ENCODE measurements at regions not wholly inside any gene's neighbourhood (a gene's known extent, or its start where the extent isn't known, plus 50 kb on each side); places are given as distances from the start of the nearest gene placed in this dataset.

DNA sequence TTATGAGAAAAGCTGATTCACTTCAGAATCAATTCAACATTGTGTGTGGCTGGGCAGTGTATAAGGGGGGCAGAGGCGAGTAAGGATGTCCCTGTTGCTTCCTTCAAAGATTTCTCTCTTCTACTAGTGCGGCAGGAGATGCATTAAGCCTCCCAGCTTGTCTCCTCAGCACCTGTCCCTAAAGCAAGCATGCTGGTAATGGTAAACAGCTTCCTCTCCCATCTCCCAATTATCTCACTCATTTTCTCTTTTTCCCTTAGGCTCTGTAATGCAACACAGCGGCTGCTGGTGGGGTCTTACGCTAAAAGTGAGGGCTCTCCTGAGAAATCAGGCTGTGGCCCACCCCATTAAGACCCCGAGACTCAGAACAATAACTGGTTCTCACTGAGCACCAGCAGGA, 306.4 kb upstream of the ROPN1 start:
- Mint-ChIP-seq H3K4me1 (no peaks in the 10 kb centered on the region), H3K27ac (no peak overlapping the region), H3K4me3 (no peak overlapping the region), H3K27me3 (peaks cover 3 to 19% of the 10 kb centered on the region in 2 donors), H3K36me3 (no peaks in the 10 kb centered on the region), H3K9me3 (no peaks in the 10 kb centered on the region)
- Histone ChIP-seq H3K27me3 (replicated peaks in 1 of 2; ENCODE audit: control insufficient read depth in 2 of 2, extremely low read depth in 1 of 2, insufficient read depth in 2 of 2, low read length in 1 of 2) (peaks cover 0 to 13% of the 10 kb centered on the region in 2 experiments), H3K27ac (ENCODE audit: low read length) (no peak overlapping the region), H3K9me3 (no peaks in the 10 kb centered on the region), H3K4me3 (ENCODE audit: control insufficient read depth in 1 of 2, extremely low read depth in 1 of 2, low read length in 1 of 2) (no peak overlapping the region), H3K36me3 (ENCODE audit: control insufficient read depth in 2 of 2, extremely low read depth in 1 of 2, insufficient read depth in 1 of 2, low read length in 1 of 2) (no peaks in the 10 kb centered on the region), H3K4me1 (ENCODE audit: control insufficient read depth in 1 of 2, extremely low read depth in 1 of 2, insufficient read depth in 2 of 2, low read length in 2 of 2) (no peaks in the 10 kb centered on the region)
- no peak for DNase-seq
- 68% methylated on average over 3 of the region's 5 CpGs for WGBS (ENCODE audit: insufficient coverage)
- POLR2A ChIA-PET, result no interaction called here
- CTCF ChIA-PET, result no interaction called here
- no peak for ATAC-seq (replicated peaks in 1 of 4)

DNA sequence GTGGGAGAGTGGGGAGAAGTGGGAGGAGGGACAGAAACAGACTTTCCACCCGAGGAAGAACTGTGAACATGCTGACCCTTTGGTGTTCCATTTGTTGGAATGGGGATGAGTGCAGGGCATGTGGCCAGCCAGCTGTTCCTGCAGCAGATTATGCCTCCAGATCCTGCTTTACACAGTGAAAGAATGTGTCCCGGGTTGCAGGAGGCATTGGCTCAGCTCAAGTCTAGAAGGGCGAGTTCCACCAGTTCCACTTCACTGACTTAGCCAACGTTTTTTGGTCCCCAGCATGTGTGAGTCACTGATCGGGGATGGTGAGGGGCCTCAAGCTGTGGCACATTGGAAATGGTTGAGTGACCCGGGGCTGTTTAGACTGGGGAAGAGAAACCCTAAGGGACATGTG, 307.0 kb upstream of the ROPN1 start:
- Mint-ChIP-seq H3K4me1 (no peaks in the 10 kb centered on the region), H3K27me3 (peaks cover 4 to 19% of the 10 kb centered on the region in 2 donors), H3K36me3 (no peaks in the 10 kb centered on the region), H3K27ac (no peak overlapping the region), H3K4me3 (no peak overlapping the region), H3K9me3 (no peaks in the 10 kb centered on the region)
- H3K9me3 ChIP-seq, result no peaks in the 10 kb centered on the region
- no peak overlapping the region for H3K4me3 ChIP-seq (ENCODE audit: control insufficient read depth in 1 of 2, extremely low read depth in 1 of 2, low read length in 1 of 2)
- ATAC-seq (replicated peaks in 1 of 4), result no peak
- ChIA-PET POLR2A (no interaction called here), CTCF (no interaction called here)
- H3K4me1 ChIP-seq (ENCODE audit: control insufficient read depth in 1 of 2, extremely low read depth in 1 of 2, insufficient read depth in 2 of 2, low read length in 2 of 2), result no peaks in the 10 kb centered on the region
- H3K27ac ChIP-seq (ENCODE audit: low read length), result no peak overlapping the region
- DNase-seq, result no peak
- WGBS (ENCODE audit: insufficient coverage), result 68% methylated on average over 5 of the region's 6 CpGs
- H3K27me3 ChIP-seq (replicated peaks in 1 of 2; ENCODE audit: control insufficient read depth in 2 of 2, extremely low read depth in 1 of 2, insufficient read depth in 2 of 2, low read length in 1 of 2), result peaks cover 0 to 13% of the 10 kb centered on the region in 2 experiments
- no peaks in the 10 kb centered on the region for H3K36me3 ChIP-seq (ENCODE audit: control insufficient read depth in 2 of 2, extremely low read depth in 1 of 2, insufficient read depth in 1 of 2, low read length in 1 of 2)

DNA sequence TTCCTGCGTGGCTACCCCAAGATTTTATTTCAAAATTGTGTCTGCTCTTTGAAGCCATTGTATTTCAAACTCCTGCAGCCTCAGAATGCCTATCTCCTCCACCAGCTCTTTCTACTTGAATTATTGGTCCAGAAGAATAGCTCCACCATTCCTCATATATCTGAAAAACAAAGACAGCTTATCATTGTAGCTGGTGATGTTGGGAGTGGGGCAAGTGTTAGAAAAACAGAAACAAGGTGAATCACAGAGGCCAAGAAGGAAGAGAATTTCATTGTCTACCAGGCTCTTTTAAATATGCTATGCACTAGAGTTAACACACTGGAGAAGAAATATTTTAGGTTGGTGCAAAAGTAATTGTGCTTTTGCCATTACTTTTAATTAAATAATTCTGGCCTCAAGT, 307.9 kb upstream of the ROPN1 start:
- Histone ChIP-seq H3K4me3 (ENCODE audit: control insufficient read depth in 1 of 2, extremely low read depth in 1 of 2, low read length in 1 of 2) (no peak overlapping the region), H3K27ac (ENCODE audit: low read length) (no peak overlapping the region), H3K4me1 (ENCODE audit: control insufficient read depth in 1 of 2, extremely low read depth in 1 of 2, insufficient read depth in 2 of 2, low read length in 2 of 2) (no peaks in the 10 kb centered on the region), H3K27me3 (replicated peaks in 1 of 2; ENCODE audit: control insufficient read depth in 2 of 2, extremely low read depth in 1 of 2, insufficient read depth in 2 of 2, low read length in 1 of 2) (peaks cover 0 to 13% of the 10 kb centered on the region in 2 experiments), H3K36me3 (ENCODE audit: control insufficient read depth in 2 of 2, extremely low read depth in 1 of 2, insufficient read depth in 1 of 2, low read length in 1 of 2) (no peaks in the 10 kb centered on the region), H3K9me3 (no peaks in the 10 kb centered on the region)
- Mint-ChIP-seq H3K4me1 (no peaks in the 10 kb centered on the region), H3K27me3 (peaks cover 5 to 19% of the 10 kb centered on the region in 2 donors), H3K4me3 (no peak overlapping the region), H3K9me3 (no peaks in the 10 kb centered on the region), H3K36me3 (no peaks in the 10 kb centered on the region), H3K27ac (no peak overlapping the region)
- DNase-seq (no peak), ATAC-seq (replicated peaks in 1 of 4) (no peak)
- WGBS (ENCODE audit: insufficient coverage), result no CpG with 5 or more reads among the region's 1 CpG
- CTCF ChIA-PET, result no interaction called here
- POLR2A ChIA-PET, result interaction anchor here in 1 of 2 donors (0.8 kb wide), 1 partner anchor 131 kb away, joined by 5 read pairs; no protein-coding TSS in a partner anchor

DNA sequence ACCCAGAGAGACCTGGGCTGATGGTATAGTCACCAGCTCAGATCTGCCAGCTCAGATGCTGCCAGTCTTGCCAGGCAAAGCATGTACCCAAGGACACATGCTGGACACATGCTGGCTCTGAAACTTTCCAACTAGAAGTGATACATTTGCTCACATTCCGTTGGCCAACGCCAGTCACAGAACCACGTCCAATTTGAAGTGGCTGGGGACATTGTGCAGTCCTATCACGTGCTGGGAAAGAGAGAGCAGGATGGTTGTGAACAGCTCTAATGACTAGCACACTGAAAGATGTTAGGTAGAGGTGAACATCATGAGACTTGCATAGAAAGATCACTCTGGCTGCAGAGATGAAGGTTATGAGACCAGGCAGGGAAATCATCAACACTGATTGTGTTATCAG, 308.5 kb upstream of the ROPN1 start:
- H3K36me3 Mint-ChIP-seq, result no peaks in the 10 kb centered on the region

DNA sequence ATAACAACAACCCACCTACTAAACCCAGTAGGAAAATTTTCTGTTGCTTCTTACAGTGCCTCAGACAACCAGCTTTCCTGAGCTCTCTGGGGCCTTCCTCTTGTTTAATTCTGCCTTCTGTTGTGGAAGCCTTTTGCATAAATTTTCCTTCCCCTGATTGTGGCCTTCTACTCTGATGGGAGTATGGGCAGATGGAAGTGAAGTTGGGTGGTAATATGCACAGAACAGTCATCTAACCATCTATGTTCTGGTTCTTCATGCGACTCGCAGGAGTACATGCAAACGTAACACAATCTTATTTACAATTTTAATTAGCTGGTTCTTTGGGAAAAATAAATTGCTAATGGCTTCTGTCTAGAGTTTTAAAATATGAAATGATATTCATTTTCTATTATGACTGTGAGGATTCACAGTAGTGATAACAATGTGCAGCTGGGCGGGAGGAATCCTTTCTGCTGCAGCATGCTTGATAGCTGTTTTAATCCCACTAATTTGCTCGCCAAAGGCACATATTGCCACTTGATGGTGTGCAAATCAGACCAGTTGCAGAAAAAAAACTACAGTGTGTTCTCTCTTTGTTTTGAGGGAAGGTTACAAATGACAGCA, 311.5 kb upstream of the ROPN1 start:
- peaks cover 4% of the 10 kb centered on the region for H3K9me3 ChIP-seq
- POLR2A ChIA-PET, result no interaction called here
- Mint-ChIP-seq H3K36me3 (no peaks in the 10 kb centered on the region), H3K27me3 (peaks cover 3 to 7% of the 10 kb centered on the region in 2 donors), H3K9me3 (peaks cover 8 to 17% (median 13%) of the 10 kb centered on the region in 3 donors), H3K27ac (no peak overlapping the region), H3K4me1 (no peaks in the 10 kb centered on the region), H3K4me3 (no peak overlapping the region)
- WGBS (ENCODE audit: insufficient coverage), result 80% methylated on average over 2 of the region's 5 CpGs
- no peaks in the 10 kb centered on the region for H3K4me1 ChIP-seq (ENCODE audit: control insufficient read depth in 1 of 2, extremely low read depth in 1 of 2, insufficient read depth in 2 of 2, low read length in 2 of 2)
- CTCF ChIA-PET, result no interaction called here
- no peak overlapping the region for H3K27ac ChIP-seq (ENCODE audit: low read length)
- no peak for ATAC-seq (replicated peaks in 1 of 4)
- no peak overlapping the region for H3K4me3 ChIP-seq (ENCODE audit: control insufficient read depth in 1 of 2, extremely low read depth in 1 of 2, low read length in 1 of 2)
- peaks cover 0 to 7% of the 10 kb centered on the region in 2 experiments for H3K27me3 ChIP-seq (replicated peaks in 1 of 2; ENCODE audit: control insufficient read depth in 2 of 2, extremely low read depth in 1 of 2, insufficient read depth in 2 of 2, low read length in 1 of 2)
- no peaks in the 10 kb centered on the region for H3K36me3 ChIP-seq (ENCODE audit: control insufficient read depth in 2 of 2, extremely low read depth in 1 of 2, insufficient read depth in 1 of 2, low read length in 1 of 2)
- no peak for DNase-seq

More for the DNA sequence above, 308.5 kb upstream of the ROPN1 start:
- ATAC-seq (replicated peaks in 1 of 4) (no peak), DNase-seq (no peak)
- Mint-ChIP-seq H3K27me3 (peaks cover 5 to 19% of the 10 kb centered on the region in 2 donors), H3K4me3 (no peak overlapping the region), H3K4me1 (no peaks in the 10 kb centered on the region), H3K9me3 (peaks cover 0 to 4% (median 3%) of the 10 kb centered on the region in 3 donors), H3K27ac (no peak overlapping the region)
- Histone ChIP-seq H3K27ac (ENCODE audit: low read length) (no peak overlapping the region), H3K4me3 (ENCODE audit: control insufficient read depth in 1 of 2, extremely low read depth in 1 of 2, low read length in 1 of 2) (no peak overlapping the region), H3K36me3 (ENCODE audit: control insufficient read depth in 2 of 2, extremely low read depth in 1 of 2, insufficient read depth in 1 of 2, low read length in 1 of 2) (no peaks in the 10 kb centered on the region), H3K4me1 (ENCODE audit: control insufficient read depth in 1 of 2, extremely low read depth in 1 of 2, insufficient read depth in 2 of 2, low read length in 2 of 2) (no peaks in the 10 kb centered on the region), H3K27me3 (replicated peaks in 1 of 2; ENCODE audit: control insufficient read depth in 2 of 2, extremely low read depth in 1 of 2, insufficient read depth in 2 of 2, low read length in 1 of 2) (peaks cover 0 to 13% of the 10 kb centered on the region in 2 experiments), H3K9me3 (no peaks in the 10 kb centered on the region)
- POLR2A ChIA-PET, result interaction anchor here in 1 of 2 donors (0.8 kb wide), 1 partner anchor 131 kb away, joined by 5 read pairs; no protein-coding TSS in a partner anchor
- CTCF ChIA-PET, result no interaction called here
- 78% methylated on average over 4 of the region's 4 CpGs for whole genome bisulfite sequencing (ENCODE audit: insufficient coverage)

DNA sequence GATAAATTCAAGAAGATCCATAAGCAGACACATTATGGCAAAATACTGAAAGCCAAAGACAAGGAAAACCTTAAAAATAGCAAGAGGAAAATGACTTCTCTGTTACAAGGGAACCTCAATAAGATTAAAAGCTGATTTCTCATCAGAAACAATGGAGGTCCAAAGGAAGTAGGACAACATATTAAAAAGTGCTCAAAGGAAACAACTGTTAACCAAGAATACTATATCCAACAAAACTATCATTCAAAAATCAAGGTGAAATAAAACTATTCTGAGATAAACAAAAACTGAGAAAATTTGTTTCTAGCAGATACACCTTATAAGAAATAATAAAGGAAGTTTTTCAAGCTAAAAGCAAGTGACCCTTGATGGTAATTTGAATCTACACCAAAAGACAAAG, 314.7 kb upstream of the ROPN1 start:
- peaks cover 4% of the 10 kb centered on the region for H3K9me3 ChIP-seq
- H3K27me3 Mint-ChIP-seq, result peaks cover under 1 to 3% of the 10 kb centered on the region in 2 donors
- peaks cover 8 to 23% (median 16%) of the 10 kb centered on the region in 3 donors for H3K9me3 Mint-ChIP-seq
- ATAC-seq (replicated peaks in 1 of 4) (no peak), DNase-seq (no peak)
- no peaks in the 10 kb centered on the region for H3K27me3 ChIP-seq (replicated peaks in 1 of 2; ENCODE audit: control insufficient read depth in 2 of 2, extremely low read depth in 1 of 2, insufficient read depth in 2 of 2, low read length in 1 of 2)
- H3K4me1 ChIP-seq (ENCODE audit: control insufficient read depth in 1 of 2, extremely low read depth in 1 of 2, insufficient read depth in 2 of 2, low read length in 2 of 2), result no peaks in the 10 kb centered on the region
- no peaks in the 10 kb centered on the region for H3K36me3 ChIP-seq (ENCODE audit: control insufficient read depth in 2 of 2, extremely low read depth in 1 of 2, insufficient read depth in 1 of 2, low read length in 1 of 2)
- H3K27ac ChIP-seq (ENCODE audit: low read length), result no peak overlapping the region
- H3K4me3 Mint-ChIP-seq, result no peak overlapping the region
- H3K4me3 ChIP-seq (ENCODE audit: control insufficient read depth in 1 of 2, extremely low read depth in 1 of 2, low read length in 1 of 2), result no peak overlapping the region
- H3K27ac Mint-ChIP-seq, result no peak overlapping the region
- POLR2A ChIA-PET, result no interaction called here
- no peaks in the 10 kb centered on the region for H3K36me3 Mint-ChIP-seq
- no peaks in the 10 kb centered on the region for H3K4me1 Mint-ChIP-seq
- CTCF ChIA-PET, result no interaction called here

DNA sequence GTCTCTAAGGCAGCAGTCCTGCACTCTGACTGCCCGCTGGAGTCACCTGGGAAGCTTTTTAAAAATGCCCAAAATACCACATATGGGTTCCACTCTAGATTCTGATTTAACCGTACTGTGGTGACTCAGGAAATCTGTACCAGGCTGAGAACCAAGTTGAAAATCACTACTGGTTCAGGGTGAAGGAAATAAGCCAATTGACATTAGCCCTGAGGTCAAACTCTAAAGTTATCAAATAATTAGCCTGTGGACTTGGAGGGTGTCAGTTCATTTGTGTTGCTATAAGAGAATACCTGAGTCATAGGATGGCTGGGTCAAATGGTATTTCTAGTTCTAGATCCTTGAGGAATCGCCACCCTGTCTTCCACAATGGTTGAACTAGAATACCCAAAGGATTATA, 321.7 kb upstream of the ROPN1 start:
- H3K27me3 ChIP-seq (replicated peaks in 1 of 2; ENCODE audit: control insufficient read depth in 2 of 2, extremely low read depth in 1 of 2, insufficient read depth in 2 of 2, low read length in 1 of 2), result peaks cover 0 to 5% of the 10 kb centered on the region in 2 experiments
- H3K4me3 Mint-ChIP-seq, result no peak overlapping the region
- no peaks in the 10 kb centered on the region for H3K4me1 ChIP-seq (ENCODE audit: control insufficient read depth in 1 of 2, extremely low read depth in 1 of 2, insufficient read depth in 2 of 2, low read length in 2 of 2)
- H3K36me3 Mint-ChIP-seq, result no peaks in the 10 kb centered on the region
- no peaks in the 10 kb centered on the region for H3K36me3 ChIP-seq (ENCODE audit: control insufficient read depth in 2 of 2, extremely low read depth in 1 of 2, insufficient read depth in 1 of 2, low read length in 1 of 2)
- H3K9me3 Mint-ChIP-seq, result peaks cover 3 to 5% (median 4%) of the 10 kb centered on the region in 3 donors
- H3K4me3 ChIP-seq (ENCODE audit: control insufficient read depth in 1 of 2, extremely low read depth in 1 of 2, low read length in 1 of 2), result no peak overlapping the region
- POLR2A ChIA-PET, result no interaction called here
- no peaks in the 10 kb centered on the region for H3K9me3 ChIP-seq
- WGBS (ENCODE audit: insufficient coverage), result no CpG with 5 or more reads among the region's 3 CpGs
- CTCF ChIA-PET, result no interaction called here
- no peak for DNase-seq
- H3K27me3 Mint-ChIP-seq, result no peaks in the 10 kb centered on the region
- no peak overlapping the region for H3K27ac ChIP-seq (ENCODE audit: low read length)
- no peaks in the 10 kb centered on the region for H3K4me1 Mint-ChIP-seq
- ATAC-seq (replicated peaks in 1 of 4), result no peak
- H3K27ac Mint-ChIP-seq, result no peak overlapping the region

Measured in T-cell (primary cell).